Stimulated activated CD8-positive, alpha-beta memory T cell treated with anti-CD3 and anti-CD28 coated beads, Interleukin-7, amount 100 ng/mL, for 1 hour (primary cell): ENCODE measurements at regions not wholly inside any gene's neighbourhood (a gene's known extent, or its start where the extent isn't known, plus 50 kb on each side); places are given as distances from the start of the nearest gene placed in this dataset.
"Not testable (repeated sequence)": the region's sequence is repeated elsewhere in the genome, so short reads cannot be mapped to it uniquely, and the experiment has no call there.

ENCODE experiments used
- DNase-seq, 2 donors: peaks; one replicate each; pipeline ENCODE4 v3.0.0-alpha.2; 2020; ENCODE audit warnings: low read depth in 2 of 2

- no peak for DNase-seq
Observed at GRCh38 chr11:87463486-87464102, 425.9 kb downstream of the TMEM135 start.

DNA sequence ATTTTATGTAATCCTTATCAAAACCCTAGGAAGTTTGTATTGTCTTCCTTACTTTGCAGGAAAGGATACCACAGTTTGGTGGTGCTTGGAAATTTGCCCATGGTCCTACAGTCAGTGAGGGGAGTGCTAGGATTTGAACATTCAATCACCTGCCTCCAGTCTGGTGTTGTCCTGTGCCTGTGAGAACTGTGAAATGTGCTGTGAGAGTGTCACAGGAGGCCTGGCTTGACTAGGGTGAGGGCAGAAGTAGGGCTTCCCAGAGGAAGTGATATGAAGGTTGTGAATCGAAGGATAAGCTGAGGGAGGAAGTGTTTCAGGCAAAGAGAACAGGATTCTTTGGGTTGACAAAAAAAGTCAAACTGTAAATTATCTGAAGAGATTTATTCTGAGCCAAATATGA, 424.4 kb downstream of the TMEM135 start:
- DNase-seq, result no peak

GRCh38 chr11:87460842-87461637, 423.3 kb downstream of the TMEM135 start:
- no peak for DNase-seq

DNA sequence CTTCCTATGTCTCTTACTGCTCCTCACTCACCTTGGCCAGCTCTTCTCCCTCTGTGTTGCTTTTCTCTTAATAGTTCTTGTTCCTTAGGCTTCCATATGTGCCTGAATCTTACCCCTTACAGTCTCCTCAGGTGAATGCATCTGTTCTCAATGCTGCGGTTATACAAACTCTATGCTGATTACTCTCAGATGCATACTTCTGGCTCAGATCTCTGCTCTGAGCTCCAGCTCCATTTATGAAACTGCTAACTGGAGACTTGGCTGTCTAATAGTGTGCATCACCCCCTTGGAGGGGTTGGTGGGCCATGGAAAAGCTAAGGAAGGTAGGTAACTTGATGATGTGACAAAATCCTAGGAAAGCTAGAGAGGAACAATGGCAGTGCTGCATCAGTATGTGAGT, 422.5 kb downstream of the TMEM135 start:
- DNase-seq, result no peak

DNA sequence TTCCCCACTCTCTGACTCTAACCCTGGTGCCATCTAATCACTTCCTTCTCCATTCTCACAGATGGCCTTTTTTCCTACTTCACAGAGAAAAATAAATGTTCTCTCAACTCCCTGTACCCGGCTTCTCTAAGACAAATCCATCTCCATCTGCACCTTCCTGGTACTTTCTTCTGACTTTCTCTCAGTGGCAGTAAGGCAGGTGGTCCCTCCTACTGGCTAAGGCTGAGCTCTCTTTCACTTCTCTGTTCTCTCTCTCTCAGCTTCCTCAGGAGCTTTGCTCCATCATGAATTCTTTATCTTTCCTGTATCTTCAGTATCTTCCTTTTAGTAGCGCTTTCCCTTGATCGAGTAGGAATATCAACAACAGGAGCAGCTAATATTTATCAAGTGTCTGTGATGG, 421.6 kb downstream of the TMEM135 start:
- no peak for DNase-seq

DNA sequence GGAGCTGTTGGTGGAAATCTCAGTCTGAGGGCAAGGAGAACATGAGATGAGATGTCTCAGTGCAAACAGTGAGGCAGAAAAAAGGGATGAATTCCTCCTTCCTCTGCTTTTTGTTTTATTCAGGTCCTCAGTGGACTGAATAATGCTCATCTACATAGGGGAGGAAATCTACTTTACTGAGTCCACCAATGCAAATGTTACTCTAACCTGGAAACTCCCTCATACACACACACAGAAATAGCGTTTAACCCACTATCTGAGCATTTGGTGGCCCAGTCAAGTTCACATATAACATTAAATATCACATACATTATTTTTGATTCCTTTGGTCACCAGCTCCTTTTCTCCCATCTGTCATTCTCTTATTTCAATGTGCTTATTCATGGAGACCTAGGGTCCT, 418.8 kb downstream of the TMEM135 start:
- DNase-seq, result no peak

- DNase-seq, result no peak
Observed at GRCh38 chr11:87455180-87455579, 417.4 kb downstream of the TMEM135 start.

- no peak for DNase-seq
Observed at GRCh38 chr11:87454241-87454640, 416.5 kb downstream of the TMEM135 start.

- DNase-seq, result no peak
Observed at GRCh38 chr11:87453531-87454089, 415.9 kb downstream of the TMEM135 start.

GRCh38 chr11:87452025-87452424, 414.3 kb downstream of the TMEM135 start:
- DNase-seq, result not testable (repeated sequence)

DNA sequence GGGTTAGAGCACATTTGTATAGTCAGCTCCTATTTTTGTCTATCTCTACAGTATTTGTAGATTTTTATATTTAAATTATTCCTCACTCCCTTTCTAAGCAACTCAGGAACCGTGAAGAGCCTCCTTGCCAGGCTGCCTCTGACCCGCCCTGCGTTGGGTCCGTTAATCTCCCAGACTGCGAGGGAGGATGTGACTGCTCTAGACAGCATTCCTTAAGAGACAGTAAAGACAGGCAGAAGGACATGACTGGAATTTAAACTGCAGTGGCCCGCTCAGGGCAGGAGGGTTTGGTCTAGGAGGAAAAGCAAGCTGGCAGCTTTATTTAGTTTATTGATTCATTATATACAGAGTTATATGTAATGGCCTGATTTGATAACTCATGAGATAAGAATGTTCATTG, 413.7 kb downstream of the TMEM135 start:
- DNase-seq, result no peak

DNA sequence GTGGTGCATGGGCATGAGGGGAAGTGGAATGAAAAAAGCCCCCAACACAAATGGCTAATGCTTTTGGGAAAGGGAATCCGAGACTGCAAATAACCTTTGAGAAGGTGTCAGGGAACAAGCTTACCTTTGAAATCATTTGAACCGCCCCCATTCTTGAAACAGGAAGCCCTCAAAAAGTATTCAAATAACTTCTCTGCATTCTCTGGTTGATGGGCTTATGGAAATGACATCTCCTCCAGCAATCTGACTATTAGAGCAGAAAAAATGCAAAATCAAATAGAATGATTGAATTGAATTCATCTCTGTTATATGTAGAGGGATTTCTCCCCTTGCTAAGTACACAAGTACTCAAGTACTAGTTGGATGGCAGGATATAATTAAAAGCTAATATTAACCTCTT, 409.9 kb downstream of the TMEM135 start:
- DNase-seq, result no peak

DNA sequence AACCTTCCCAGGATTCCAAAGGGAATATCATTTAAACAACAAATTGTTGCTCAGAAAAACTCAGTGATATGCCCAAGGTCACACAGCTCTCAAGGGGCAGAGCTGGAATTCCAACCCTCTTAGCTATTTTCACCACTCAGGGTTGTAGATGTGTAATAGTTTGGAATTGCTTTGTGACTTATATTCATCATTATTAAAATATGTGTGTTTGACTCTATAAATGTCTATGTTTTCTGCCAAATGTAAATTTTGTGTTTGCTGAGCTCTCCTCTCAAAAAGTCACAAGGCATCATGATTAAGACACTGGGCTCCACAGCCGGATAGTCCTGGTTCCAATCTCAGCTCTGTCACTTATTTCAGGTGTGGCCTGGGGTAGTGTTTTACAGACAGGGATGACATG, 407.3 kb downstream of the TMEM135 start:
- no peak for DNase-seq

- no peak for DNase-seq
Observed at GRCh38 chr11:87443707-87444106, 406.0 kb downstream of the TMEM135 start.

GRCh38 chr11:87440076-87440770, 402.5 kb downstream of the TMEM135 start:
- no peak for DNase-seq

- no peak for DNase-seq
Observed at GRCh38 chr11:87438416-87438815, 400.7 kb downstream of the TMEM135 start.

GRCh38 chr11:87437844-87438223, 400.1 kb downstream of the TMEM135 start:
- DNase-seq, result no peak

- no peak for DNase-seq
Observed at GRCh38 chr11:87437133-87437843, 399.6 kb downstream of the TMEM135 start.

GRCh38 chr11:87432022-87432421, 394.3 kb downstream of the TMEM135 start:
- no peak for DNase-seq

GRCh38 chr11:87431392-87431791, 393.7 kb downstream of the TMEM135 start:
- no peak for DNase-seq

GRCh38 chr11:87430821-87431220, 393.1 kb downstream of the TMEM135 start:
- no peak for DNase-seq

GRCh38 chr11:87429996-87430395, 392.3 kb downstream of the TMEM135 start:
- DNase-seq, result no peak
